GM12872 (cell line): ENCODE measurements at regions not wholly inside any gene's neighbourhood (a gene's known extent, or its start where the extent isn't known, plus 50 kb on each side); places are given as distances from the start of the nearest gene placed in this dataset.

Source experiments
- CTCF ChIP-seq: IDR thresholded peaks from 3 replicates; pipeline ENCODE4 v1.5.1; 2011; ENCODE audit warnings: low read depth, mild to moderate bottlenecking, low read length, moderate library complexity; ENCODE audit not compliant: insufficient read depth

DNA sequence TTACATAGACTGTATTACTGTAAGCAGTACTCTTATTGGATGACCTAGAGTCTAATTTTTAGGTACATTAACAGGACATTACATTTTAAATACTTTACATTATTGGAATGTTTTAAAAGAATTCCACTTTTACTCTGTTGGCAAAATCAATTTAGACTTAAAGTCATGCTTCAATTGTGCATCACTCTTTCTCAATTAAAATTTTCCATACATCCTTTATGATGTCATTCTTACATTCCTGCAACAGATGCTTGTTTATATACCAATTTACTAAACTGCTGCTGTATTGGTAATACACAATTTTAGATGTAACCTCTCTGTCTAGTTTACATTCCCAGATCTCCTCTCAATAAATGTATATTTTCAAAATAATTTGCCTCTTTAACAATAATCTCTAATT lies 440.1 kb downstream of the ZEB2 start:
- no peak for TF ChIP-seq CTCF

DNA sequence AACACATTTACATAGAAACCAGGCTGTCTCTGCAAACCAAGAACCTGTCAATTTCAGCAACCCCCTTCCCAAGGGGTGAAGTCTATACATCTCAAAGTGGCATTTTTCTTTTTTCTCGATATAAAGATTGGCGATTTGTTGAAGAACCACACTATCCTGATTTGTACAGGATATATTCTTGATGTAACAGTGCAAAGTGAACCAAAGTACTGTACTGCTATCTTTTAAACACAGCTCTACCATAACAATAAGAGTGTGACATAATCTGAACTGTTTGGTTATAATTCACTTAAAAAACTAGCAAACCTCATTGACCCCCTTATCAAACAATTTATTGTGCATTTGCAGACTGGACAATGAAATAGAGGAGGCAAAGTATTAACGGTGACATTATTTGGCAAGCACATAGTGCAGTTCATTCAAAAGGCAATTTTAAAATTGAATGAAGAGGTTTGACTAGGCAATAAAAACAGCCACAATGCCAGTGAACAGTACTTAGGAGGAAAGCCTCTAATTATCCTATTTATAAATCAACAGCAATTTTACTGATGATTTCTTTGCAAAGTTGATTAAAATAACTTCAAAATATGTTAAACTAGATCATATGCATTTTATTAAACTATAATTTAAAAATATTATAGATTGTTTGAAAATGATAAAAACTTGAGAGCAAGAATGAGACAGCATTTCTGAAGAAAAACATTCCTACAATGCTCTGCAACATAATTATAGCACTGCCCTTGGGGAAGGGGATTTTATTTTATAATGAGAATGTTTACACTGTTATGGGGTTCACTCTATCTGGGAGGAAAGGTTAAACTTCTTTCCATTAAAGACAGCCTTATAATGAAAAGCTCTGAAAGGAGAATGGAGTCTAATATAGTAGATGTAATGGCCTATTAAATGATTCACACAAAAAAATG lies 440.9 kb downstream of the ZEB2 start:
- no peak for TF ChIP-seq CTCF

GRCh38 chr2:144078106-144078505 lies 441.8 kb downstream of the ZEB2 start:
- TF ChIP-seq CTCF, result no peak

- no peak for TF ChIP-seq CTCF
These were observed 445.5 kb downstream of the ZEB2 start for GRCh38 chr2:144074450-144074849.

GRCh38 chr2:144071461-144071860 lies 448.5 kb downstream of the ZEB2 start:
- no peak for TF ChIP-seq CTCF

DNA sequence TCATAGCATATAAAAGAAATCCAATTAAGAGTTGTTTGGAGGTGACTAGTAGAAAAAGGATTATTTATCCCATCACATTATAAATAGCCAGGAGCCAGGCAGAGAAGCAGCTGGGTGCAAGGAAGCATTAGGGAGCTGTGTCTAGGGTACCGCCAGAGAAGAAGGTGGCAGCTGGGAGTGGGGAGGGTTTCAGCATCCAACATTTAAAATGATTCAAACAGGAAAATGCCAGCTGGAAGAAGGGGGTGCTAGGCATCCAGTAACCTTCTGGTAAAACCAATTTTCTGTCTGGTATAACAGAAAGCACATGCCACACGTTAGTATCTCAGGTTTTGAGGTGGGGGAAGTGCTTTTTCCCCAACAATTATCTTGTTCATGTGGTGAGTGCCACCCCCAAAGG lies 452.4 kb downstream of the ZEB2 start:
- no peak for TF ChIP-seq CTCF

DNA sequence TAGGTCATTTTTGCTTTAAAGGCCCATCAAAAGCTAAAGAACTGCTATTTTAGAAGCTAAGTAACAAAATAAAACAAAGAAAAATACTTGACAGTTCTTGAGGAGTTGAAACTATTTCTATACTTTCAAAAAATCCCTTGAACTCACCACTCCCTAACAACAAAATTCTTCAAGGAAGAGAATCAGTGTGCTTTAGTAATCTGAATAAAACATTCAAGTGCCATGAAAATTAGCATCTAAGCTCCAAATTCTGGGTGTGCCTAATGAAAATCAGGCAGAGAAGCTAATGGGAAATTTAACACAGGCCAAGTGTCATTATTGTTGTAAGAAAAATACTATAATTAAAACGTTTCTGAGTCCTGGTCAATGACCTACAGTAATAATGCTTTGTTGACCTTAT lies 456.3 kb downstream of the ZEB2 start:
- TF ChIP-seq CTCF, result no peak
